H9 (cell line): ENCODE measurements at regions not wholly inside any gene's neighbourhood (a gene's known extent, or its start where the extent isn't known, plus 50 kb on each side); places are given as distances from the start of the nearest gene placed in this dataset.

ENCODE experiments used
- DNase-seq: peaks from one replicate; pipeline ENCODE4 v3.0.0-alpha.2; 2017
- H2AFZ ChIP-seq: one replicate; pipeline ENCODE4 v1.6.1; 2013; ENCODE audit warnings: mild to moderate bottlenecking, low read length, control low read depth, moderate library complexity
- H2AK5ac ChIP-seq: 2 replicates; pipeline ENCODE4 v1.6.1; 2013; ENCODE audit warnings: low read length, control low read depth, mixed read lengths; ENCODE audit not compliant: insufficient read length
- H2BK120ac ChIP-seq: one replicate; pipeline ENCODE4 v1.6.1; 2013; ENCODE audit warnings: low read depth, mild to moderate bottlenecking, low read length, control low read depth, inconsistent platforms; ENCODE audit not compliant: poor library complexity, severe bottlenecking
- H2BK12ac ChIP-seq: 2 replicates; pipeline ENCODE4 v1.6.1; 2013; ENCODE audit warnings: low read length, control low read depth, mixed read lengths, low read depth; ENCODE audit not compliant: insufficient read length
- H2BK15ac ChIP-seq: 2 replicates; pipeline ENCODE4 v1.6.1; 2013; ENCODE audit warnings: low read depth, low read length, control low read depth
- H2BK20ac ChIP-seq: one replicate; pipeline ENCODE4 v1.6.1; 2013; ENCODE audit warnings: low read depth, mild to moderate bottlenecking, low read length, control low read depth, inconsistent platforms; ENCODE audit not compliant: poor library complexity, severe bottlenecking
- H2BK5ac ChIP-seq: 2 replicates; pipeline ENCODE4 v1.6.1; 2013; ENCODE audit warnings: low read length, control low read depth, mixed read lengths; ENCODE audit not compliant: insufficient read length
- H3K14ac ChIP-seq: 2 replicates; pipeline ENCODE4 v1.6.1; 2013; ENCODE audit warnings: low read length, control low read depth; ENCODE audit not compliant: insufficient read depth
- H3K18ac ChIP-seq: 2 replicates; pipeline ENCODE4 v1.6.1; 2013; ENCODE audit warnings: low read depth, mild to moderate bottlenecking, mixed read lengths, low read length, control low read depth; ENCODE audit not compliant: insufficient read length
- H3K23ac ChIP-seq: 2 replicates; pipeline ENCODE4 v1.6.1; 2013; ENCODE audit warnings: low read length, control low read depth, mixed read lengths, low read depth; ENCODE audit not compliant: insufficient read length
- H3K23me2 ChIP-seq: 2 replicates; pipeline ENCODE4 v1.6.1; 2013; ENCODE audit warnings: low read depth, mild to moderate bottlenecking, mixed read lengths, low read length, control low read depth; ENCODE audit not compliant: insufficient read length, poor library complexity, severe bottlenecking
- H3K27ac ChIP-seq: 2 replicates; pipeline ENCODE4 v1.5.1; 2013; ENCODE audit warnings: low read length, control low read depth, mixed read lengths, low read depth; ENCODE audit not compliant: insufficient read length
- H3K27me3 ChIP-seq: 2 replicates; pipeline ENCODE4 v1.6.1; 2013; ENCODE audit warnings: low read length, control low read depth, inconsistent platforms; ENCODE audit not compliant: insufficient read depth
- H3K4ac ChIP-seq: 2 replicates; pipeline ENCODE4 v1.6.1; 2013; ENCODE audit warnings: low read depth, mild to moderate bottlenecking, control low read depth, inconsistent platforms, low read length, moderate library complexity
- H3K4me1 ChIP-seq: 2 replicates; pipeline ENCODE4 v1.6.1; 2013; ENCODE audit warnings: low read length, control low read depth, inconsistent platforms; ENCODE audit not compliant: insufficient read depth
- H3K4me2 ChIP-seq: 2 replicates; pipeline ENCODE4 v1.6.1; 2013; ENCODE audit warnings: low read length, control low read depth, mixed read lengths; ENCODE audit not compliant: insufficient read length, insufficient read depth
- H3K56ac ChIP-seq: 2 replicates; pipeline ENCODE4 v1.6.1; 2013; ENCODE audit warnings: low read depth, mild to moderate bottlenecking, mixed read lengths, low read length, control low read depth; ENCODE audit not compliant: insufficient read length
- H3K79me1 ChIP-seq: 2 replicates; pipeline ENCODE4 v1.6.1; 2013; ENCODE audit warnings: low read depth, mild to moderate bottlenecking, moderate library complexity, low read length, control low read depth, inconsistent platforms; ENCODE audit not compliant: insufficient read depth, poor library complexity, severe bottlenecking
- H3K79me2 ChIP-seq: 2 replicates; pipeline ENCODE4 v1.6.1; 2013; ENCODE audit warnings: low read length, control low read depth, inconsistent platforms; ENCODE audit not compliant: insufficient read depth
- H3K9ac ChIP-seq: 2 replicates; pipeline ENCODE4 v1.6.1; 2013; ENCODE audit warnings: low read length, control low read depth, mixed read lengths; ENCODE audit not compliant: insufficient read length; ENCODE audit errors: extremely low read depth
- H3K9me3 ChIP-seq: one replicate; pipeline ENCODE4 v1.6.1; 2013; ENCODE audit warnings: low read depth, low read length, inconsistent platforms; ENCODE audit not compliant: control insufficient read depth
- H3T11ph ChIP-seq: one replicate; pipeline ENCODE4 v1.6.1; 2013; ENCODE audit warnings: mild to moderate bottlenecking, low read length, control low read depth, inconsistent platforms
- H4K20me1 ChIP-seq: one replicate; pipeline ENCODE4 v1.6.1; 2013; ENCODE audit not compliant: control insufficient read depth, insufficient read length, insufficient read depth
- H4K5ac ChIP-seq: 2 replicates; pipeline ENCODE4 v1.6.1; 2013; ENCODE audit warnings: low read depth, mild to moderate bottlenecking, mixed read lengths, low read length, control low read depth; ENCODE audit not compliant: insufficient read length
- H4K8ac ChIP-seq: replicated peaks from 2 replicates; pipeline ENCODE4 v1.6.1; 2013; ENCODE audit warnings: low read length, control low read depth, mixed read lengths, low read depth; ENCODE audit not compliant: insufficient read length
- H4K91ac ChIP-seq: 2 replicates; pipeline ENCODE4 v1.6.1; 2013; ENCODE audit warnings: low read depth, mild to moderate bottlenecking, moderate library complexity, mixed read lengths, low read length, control low read depth; ENCODE audit not compliant: insufficient read length
- H3K27ac Mint-ChIP-seq, 3 experiments: 2 replicates in 2 of 3; 3 replicates in 1 of 3; pipeline ENCODE4 v1.8.0; 2020 to 2021; ENCODE audit warnings: mixed read lengths in 3 of 3, mild to moderate bottlenecking in 1 of 3, moderate library complexity in 1 of 3
- H3K27me3 Mint-ChIP-seq: 2 replicates; pipeline ENCODE4 v1.8.0; 2021; ENCODE audit warnings: low read depth, mild to moderate bottlenecking, moderate library complexity, mixed read lengths
- H3K36me3 Mint-ChIP-seq, 3 experiments: 2 replicates in 2 of 3; 3 replicates in 1 of 3; pipeline ENCODE4 v1.8.0; 2020 to 2021; ENCODE audit warnings: low read depth in 3 of 3, mixed read lengths in 3 of 3; ENCODE audit not compliant: insufficient read depth in 1 of 3
- H3K4me1 Mint-ChIP-seq, 2 experiments: 2 replicates each; pipeline ENCODE4 v1.8.0; 2020; ENCODE audit warnings: mixed read lengths in 2 of 2
- H3K4me3 Mint-ChIP-seq, 2 experiments: 2 replicates in 1 of 2; 3 replicates in 1 of 2; pipeline ENCODE4 v1.8.0; 2020 to 2021; ENCODE audit warnings: mild to moderate bottlenecking in 2 of 2, mixed read lengths in 2 of 2, moderate library complexity in 1 of 2
- H3K9me3 Mint-ChIP-seq, 2 experiments: 2 replicates in 1 of 2; 3 replicates in 1 of 2; pipeline ENCODE4 v1.8.0; 2020; ENCODE audit warnings: mild to moderate bottlenecking in 2 of 2, mixed read lengths in 2 of 2, moderate library complexity in 1 of 2
- CTCF ChIP-seq: fragments of 200-600 bp; sonication (generic); conservative IDR thresholded peaks from 3 replicates; pipeline ENCODE4 v1.8.0; 2021; ENCODE audit warnings: antibody characterized with exemption, mild to moderate bottlenecking
- WGBS: extraction: QIAGEN DNeasy Blood & Tissue Kit; methylation state at CpG from one replicate; pipeline ENCODE4 v1.1.7; 2013; ENCODE audit warnings: missing lambda C conversion rate, low lambda C conversion rate, mixed read lengths; ENCODE audit not compliant: insufficient read length; ENCODE audit errors: extremely low coverage; 5-methylcytosine and 5-hydroxymethylcytosine counted together

GRCh38 chr10:61286686-61287085, 166.5 kb downstream of the TMEM26 start:
- Mint-ChIP-seq H3K4me3 (no peak overlapping the region), H3K27me3 (no peaks in the 10 kb centered on the region; the same call in 1 of the 2 replicates), H3K9me3 (peaks cover 7 to 9% of the 10 kb centered on the region in 2 experiments; a peak in 4 of 5 replicates), H3K36me3 (peaks cover 0 to 9% (median 0%) of the 10 kb centered on the region in 3 experiments; a peak in 1 of 7 replicates), H3K4me1 (peaks cover under 1 to 10% of the 10 kb centered on the region in 2 experiments), H3K27ac (no peak overlapping the region)
- H3K4ac ChIP-seq: no peak overlapping the region
- no peak overlapping the region for H4K5ac ChIP-seq
- no peak overlapping the region for H4K8ac ChIP-seq
- H3K56ac ChIP-seq: no peak overlapping the region
- no peak for TF ChIP-seq CTCF
- H2AFZ ChIP-seq: no peak overlapping the region
- no peak overlapping the region for H3K18ac ChIP-seq
- H3K14ac ChIP-seq: no peak overlapping the region
- no peak overlapping the region for H2BK20ac ChIP-seq
- no peak overlapping the region for H2BK5ac ChIP-seq
- no peak overlapping the region for H3K4me2 ChIP-seq
- no peak overlapping the region for H3K9ac ChIP-seq
- H3K23me2 ChIP-seq: no peaks in the 10 kb centered on the region
- H3K23ac ChIP-seq: no peak overlapping the region
- no peaks in the 10 kb centered on the region for H3K79me2 ChIP-seq
- DNase-seq: no peak
- H2AK5ac ChIP-seq: no peak overlapping the region
- H4K91ac ChIP-seq: no peak overlapping the region
- no peak overlapping the region for H2BK120ac ChIP-seq
- H4K20me1 ChIP-seq: no peaks in the 10 kb centered on the region
- no peak overlapping the region for H2BK12ac ChIP-seq
- no peak overlapping the region for H2BK15ac ChIP-seq
- no peak overlapping the region for H3T11ph ChIP-seq
- H3K27ac ChIP-seq: no peak overlapping the region
- no peaks in the 10 kb centered on the region for H3K9me3 ChIP-seq
- no peaks in the 10 kb centered on the region for H3K79me1 ChIP-seq
- H3K4me1 ChIP-seq: no peaks in the 10 kb centered on the region
- H3K27me3 ChIP-seq: no peaks in the 10 kb centered on the region
- no CpG with 5 or more reads among the region's 3 CpGs for WGBS
